GM18519 (cell line): ENCODE measurements at regions not wholly inside any gene's neighbourhood (a gene's known extent, or its start where the extent isn't known, plus 50 kb on each side); places are given as distances from the start of the nearest gene placed in this dataset.

ENCODE experiments used
- ATAC-seq: cut with Tn5 transposase; IDR thresholded peaks from one replicate; pipeline ENCODE4 v1.9.1; 2021; ENCODE audit warnings: mild to moderate bottlenecking, moderate library complexity; ENCODE audit not compliant: unreplicated experiment, low FRiP score

DNA sequence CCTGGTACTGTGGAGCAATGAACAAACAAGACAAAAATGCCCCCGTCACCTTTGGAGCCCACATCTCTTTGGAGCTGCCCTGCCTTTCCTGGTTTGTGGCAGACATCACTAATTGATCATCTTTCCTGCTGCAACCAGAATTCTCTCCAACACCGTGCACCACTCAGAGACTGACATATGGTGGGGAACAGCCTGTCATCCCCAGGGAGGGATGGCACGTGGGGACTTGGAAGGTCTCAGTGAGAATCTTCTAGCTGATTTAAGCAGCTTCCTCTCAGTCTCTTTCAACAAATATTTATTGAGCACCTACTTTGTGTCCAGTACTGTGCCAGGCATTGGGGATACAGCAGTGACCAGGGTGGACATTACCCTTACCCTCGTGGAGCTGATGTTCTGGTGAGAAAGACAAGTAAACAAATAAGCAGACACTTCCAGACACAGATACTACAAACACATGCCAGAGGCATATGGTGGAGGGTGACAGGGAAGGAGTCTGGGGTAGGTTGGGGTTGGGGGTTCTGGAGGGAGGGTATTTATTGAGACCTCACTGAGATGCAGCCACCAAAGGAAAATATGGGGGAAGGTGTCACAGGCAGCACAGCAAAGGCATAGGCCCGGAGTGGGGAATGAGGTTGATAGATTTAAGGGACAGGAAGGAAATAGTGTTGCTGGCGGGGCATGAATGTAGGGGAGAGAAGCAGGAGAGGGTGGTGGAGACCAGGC is 82.3 kb downstream of the CEBPB start:
- no peak for ATAC-seq

DNA sequence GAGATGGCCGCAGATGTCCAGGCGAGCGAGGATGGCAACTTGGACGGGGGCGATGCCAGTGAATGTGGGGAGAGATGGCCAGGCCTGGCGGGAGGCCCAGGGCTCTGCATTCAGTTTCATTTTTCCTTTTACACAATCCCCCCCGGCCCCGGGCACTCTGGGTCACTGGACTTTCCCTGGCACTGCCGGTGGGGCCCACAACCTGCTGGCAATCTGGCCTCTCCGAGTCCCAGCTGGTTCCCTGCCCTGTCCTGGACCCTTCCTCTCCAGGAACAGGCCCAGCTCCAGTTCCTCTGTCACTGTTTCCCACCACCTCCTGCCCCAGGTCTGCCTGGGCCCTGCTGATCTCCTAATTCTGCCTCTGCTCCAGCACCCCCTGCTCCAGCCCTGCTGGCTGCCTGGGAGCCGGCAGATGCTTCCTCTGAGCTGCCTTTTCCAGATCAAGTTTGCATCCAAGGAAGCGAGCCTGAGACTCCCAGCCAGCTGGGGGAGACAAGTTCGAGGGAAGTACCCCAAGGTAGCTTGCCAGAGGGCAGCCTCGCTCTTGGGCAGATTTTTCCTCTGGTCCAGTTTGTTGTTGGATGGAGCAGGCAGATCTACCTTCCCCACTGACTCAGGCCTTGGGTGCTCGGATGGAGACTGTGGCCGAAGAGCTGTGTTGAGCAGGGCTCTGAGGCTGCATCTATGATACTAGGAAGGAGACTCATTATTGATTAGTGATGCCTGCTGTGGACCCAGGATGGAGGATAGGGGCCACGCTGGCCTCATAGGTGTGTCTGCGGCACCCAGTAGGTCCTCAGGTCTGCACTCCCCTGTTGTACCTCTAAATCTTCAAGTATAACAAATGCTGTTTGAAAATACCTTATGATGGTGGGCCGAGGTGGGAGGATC is 83.2 kb downstream of the CEBPB start:
- no peak for ATAC-seq

DNA sequence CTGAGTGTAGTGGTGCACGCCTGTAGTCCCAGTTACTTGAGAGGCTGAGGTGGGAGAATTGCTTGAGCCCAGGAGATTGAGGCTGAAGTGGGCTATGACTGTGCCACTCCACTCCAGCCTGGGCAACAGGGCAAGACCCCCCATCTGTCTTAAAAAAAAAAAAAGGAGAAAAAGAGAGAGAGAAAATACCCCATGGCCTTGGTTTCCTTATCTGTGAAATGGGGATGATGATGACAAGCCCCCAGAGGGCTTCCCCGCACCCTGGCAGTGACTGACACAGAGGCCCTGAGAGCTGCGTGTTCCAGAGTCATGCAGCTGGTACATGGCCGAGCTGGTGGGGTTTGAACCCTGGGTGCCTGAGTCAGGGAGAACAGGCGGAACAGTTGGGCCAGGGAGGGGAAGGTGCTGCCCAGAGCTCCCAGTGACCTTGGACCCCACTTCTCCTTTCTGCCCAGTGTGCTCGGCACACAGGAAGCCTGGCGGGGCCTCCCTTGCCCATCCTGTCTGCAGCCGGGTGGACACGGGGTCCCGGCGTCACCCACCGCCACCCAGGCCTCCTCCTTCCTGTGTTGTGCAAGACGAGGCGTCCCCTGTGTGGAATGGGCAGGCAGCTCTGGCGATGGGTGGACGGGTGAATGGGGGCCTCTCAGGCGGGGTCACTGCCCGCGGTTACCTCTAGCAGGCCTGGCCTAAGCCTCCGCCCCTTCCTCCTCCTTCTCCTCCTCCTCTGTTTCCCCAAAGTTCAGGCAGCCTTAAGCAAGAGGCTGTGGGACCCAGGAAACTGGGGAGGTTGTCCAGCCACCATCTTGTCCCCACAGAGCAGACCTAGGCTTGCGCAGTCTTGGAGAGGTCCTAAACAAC is 84.2 kb downstream of the CEBPB start:
- no peak for ATAC-seq

DNA sequence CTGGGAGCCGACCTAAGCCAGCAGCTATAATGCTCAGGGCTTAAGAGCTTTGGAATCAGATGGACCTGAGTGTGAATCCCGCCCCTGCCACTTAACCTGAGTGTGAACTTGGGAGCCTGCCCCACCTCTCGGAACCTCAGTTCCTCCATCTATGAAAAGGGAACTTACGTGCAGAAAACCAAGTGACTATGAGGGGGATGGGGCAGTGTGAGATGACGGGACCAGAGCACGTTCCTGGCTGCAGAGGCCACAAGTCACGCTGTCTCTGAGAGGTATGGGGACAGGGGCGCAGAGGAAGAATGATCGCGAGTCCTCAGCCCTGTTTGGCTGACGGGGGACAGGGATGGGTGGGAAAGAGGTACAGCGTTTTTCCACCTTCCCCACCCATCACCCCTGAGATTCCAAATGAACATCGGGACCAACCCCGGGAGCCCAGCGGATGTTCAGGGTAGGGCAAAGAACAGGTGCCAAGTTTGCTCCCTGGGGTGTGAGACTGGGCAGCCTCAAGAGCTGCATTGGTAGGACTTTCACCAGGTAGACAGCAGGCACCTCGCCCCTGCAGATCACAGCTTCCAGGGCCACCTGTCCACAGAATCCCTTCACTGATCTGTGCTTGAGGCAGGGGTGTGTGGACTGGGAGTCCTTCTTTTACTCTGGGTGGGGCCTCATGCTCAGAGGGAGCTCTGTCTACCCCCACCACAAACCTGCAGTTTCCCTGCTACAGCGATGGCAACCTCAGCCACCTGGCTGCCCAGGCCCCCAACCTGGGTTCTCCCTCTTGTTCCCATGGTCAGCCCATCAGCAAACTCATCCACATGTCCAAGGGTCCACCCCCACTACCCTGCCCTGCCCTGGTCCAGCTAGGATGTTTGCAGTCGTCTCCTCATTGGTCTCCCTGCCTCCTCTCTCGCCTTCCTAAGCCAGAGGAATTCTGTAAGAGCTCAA is 85.8 kb downstream of the CEBPB start:
- no peak for ATAC-seq

DNA sequence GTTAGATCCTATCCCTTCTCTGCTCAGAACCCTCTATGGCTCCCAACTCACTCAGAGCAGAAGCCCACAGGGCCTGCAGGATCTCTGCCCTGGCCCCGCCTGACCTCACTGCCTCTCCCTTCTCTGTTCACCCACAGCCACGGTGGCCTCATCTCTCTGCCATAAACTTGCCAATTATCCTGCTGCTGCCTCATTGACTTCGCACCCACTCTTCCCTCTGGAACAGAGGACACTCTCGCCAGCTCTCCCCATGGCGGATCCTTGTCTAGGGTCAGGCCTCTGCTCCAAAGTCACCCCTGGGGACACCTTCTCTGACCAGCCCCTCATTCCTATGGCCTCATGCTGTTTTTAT is 86.4 kb downstream of the CEBPB start:
- ATAC-seq: no peak

DNA sequence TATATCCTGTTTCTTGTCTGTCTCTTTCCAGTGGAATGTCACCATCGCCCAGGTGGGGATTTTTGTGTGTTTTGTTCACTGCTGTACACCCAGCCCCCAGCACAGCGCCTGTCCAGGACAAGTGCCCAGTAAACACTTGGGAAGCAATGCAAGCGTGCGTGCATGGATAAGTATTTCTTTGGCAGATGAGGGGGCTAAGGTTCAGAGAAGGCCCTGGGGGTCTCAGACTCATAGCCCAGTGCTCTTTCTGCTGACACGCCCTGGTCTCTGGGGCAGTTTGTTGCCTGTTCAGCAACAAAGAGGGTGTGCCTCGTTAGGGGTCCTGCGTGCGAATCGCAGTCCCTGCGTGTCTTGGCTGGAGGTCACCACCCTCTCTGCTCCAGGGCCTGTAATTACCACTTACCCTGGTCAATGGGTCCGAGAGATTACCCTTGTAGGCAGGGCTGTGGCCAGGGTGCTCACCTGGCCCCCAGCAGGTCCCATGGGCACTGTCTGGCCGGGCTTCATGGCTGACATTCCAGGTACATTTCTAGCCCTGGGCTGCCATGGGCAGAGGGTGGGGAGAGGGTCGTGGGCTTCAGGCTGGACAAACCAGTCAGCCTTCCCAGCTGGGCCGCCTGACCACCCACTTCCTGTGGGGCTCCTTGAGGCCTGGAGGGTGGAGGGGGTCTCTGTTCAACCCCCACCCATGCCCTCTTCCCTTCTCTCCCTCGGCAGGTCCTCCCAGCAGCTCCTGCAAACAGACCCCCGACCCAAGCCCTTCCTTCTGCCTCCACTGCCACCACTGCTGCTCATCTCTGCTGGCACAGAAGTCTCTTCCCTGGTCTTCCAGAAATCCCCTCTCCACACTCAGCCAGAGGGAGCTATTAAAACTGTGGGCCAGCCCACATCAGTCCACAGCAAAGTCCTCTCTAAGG is 87.1 kb downstream of the CEBPB start:
- ATAC-seq: no peak

DNA sequence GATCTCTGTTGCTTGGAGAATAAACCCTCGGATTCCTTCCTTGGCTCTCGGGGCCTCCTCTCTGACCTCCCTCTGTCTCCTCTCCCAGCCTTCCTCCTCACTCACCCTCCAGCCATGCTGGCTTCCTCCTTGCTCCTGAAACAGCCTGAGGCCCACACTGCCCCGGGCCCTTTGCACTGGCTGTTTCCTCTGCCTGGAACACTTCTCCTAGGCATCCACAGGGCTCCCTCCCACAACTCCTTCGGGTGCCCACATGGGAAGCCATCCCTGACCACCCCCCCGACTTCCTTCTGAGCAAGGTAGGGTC is 87.7 kb downstream of the CEBPB start:
- no peak for ATAC-seq

DNA sequence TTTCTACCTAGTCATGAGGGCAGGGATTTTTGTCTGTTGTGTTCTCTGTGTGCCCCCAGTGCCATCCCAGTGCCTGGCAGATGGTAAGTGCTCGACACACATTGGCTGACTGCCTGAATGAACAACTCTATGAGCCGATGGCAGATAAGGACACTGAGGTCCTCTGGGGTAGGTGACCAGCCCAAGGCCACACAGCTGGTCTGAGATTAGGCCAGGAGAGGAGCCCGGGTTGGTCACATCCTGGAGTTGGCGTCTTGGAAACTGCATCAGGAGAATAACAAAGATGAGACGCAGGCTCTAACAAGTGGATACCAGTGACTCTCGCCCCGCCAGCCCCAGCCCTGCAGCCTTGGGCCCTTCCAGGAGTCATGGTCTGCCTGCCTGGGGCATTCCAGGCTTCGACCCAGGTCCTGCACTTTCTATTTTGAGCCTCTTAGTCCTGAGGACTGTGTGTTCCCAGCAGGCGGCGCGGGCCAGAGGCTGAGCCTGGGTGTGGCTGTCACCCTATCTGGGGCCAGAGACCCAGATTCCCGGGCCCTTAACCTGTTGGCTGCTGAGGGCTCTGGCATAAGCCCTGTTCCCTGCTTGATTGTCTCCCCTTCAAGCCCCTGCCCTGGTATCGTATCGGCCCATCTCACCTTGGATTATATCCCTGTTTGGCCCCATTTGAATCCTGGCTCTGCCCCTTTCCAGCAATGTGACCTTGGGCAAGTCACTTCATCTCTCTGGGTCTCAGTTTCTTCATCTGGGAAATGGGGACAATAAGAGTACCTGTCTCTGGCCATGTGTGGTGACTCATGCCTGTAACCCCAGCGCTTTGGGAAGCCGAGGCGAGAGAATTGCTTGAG is 88.3 kb downstream of the CEBPB start:
- ATAC-seq: no peak

DNA sequence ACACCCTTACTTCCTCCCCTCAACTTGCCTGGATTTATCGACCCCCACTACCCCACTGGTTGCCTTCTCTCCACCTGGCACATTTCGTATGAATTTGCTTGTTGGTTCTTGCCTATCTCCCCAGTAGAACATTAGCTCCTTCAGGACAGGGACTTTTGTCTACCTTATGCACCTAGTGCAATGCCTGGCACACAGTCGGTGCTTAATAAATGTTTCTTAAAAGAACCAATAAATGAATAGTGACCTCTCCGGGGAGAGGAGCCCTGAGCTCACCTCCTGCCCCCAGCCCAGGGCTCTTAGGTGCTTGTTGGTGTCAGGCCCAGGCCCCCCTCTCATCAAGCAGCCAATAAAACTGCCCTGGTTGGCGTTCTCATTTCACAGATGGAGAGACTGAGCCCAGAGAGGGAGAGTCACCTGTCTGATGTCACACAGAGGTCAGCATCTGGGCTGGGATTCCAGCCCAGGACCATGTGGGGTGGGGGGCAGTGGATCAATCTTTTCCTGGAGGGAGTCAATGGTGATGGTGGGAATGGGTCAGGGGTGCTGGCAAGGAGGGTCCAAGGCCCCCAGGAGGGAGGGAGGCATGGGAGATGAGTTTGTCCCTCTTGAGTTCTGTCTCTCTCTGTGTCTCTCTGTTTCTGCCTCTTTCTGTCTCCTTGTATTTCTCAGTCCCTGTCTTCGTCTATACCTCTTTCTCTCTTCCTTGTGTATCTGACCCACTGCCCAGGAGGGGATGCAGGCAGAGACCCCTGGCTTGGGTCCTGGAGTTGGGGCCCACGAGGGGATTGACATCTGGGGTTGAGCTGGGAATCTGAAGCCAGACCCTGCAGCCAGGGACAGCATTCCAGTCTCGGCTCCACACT is 89.6 kb downstream of the CEBPB start:
- no peak for ATAC-seq

DNA sequence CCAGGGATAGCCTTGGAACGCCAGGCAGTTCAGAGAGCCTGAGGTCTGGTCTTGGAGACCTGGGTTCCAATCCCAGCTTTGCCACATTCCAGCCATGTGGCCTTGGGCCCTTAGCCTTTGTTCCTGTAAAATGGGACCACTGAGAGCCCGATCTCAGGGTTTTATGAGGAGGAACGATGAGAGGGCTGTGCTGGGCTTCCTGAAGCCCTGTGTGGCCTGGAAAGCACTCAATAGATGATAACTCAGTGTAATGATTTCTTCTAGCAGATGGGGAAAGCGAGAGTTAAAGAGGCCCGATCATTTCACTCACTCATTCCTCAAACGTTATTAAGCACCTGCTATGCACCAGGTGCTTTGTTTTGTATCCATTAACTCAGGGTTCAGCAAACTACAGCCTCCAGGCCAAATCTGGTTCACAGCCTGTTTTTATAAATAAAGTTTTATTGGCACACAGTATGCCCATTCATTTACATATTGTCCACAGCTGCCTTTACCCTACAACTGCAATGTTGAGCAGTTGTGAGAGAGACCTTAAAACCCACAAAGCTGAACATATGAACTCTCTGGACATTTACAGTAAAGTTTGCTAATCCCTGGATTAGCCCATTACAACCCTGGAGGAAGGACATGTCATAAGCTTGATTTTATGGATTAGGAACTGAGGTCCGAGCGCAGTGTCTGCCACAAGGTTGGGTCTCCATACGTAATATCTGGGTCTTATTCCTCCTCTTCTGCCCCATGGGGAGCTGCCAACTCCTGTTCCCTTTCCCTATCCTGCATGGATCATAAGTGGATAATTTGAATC is 90.4 kb downstream of the CEBPB start:
- no peak for ATAC-seq

DNA sequence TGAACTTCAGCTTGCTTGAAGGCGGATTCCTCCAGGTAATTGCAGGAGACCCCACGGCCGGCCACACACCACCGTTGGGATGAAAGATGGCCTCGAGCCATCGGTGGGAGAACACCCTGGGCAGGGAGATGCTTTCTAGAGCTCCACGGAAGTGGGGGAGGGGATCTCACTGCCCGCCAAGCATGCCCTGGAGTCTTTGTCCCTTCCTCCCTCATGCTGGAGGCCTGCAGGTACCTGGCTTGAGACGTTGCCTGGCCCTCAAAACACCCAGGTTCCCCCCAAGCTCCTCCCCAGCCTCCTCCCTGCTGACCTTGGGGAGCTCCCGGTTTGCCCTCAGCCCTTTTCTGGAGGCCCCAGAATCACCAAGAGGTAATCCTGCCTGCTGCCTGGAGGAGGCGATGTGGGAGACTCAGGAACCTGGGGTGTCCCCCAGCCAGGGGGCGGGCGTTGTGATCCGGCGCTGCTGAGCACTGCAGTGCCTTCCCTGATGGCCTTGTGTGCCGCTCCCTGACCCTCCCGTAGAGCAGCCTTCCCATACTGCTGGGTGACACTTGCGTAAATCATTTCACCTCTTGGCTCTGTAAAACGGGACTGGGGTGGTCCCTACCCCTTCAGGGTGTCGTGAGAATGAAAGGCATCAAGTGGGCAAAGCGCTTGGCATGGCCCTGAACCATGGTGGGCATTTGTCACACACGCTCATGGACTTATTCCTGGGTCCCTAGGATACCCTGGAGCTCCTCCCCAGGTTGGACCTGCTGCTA is 91.4 kb downstream of the CEBPB start:
- ATAC-seq: no peak

DNA sequence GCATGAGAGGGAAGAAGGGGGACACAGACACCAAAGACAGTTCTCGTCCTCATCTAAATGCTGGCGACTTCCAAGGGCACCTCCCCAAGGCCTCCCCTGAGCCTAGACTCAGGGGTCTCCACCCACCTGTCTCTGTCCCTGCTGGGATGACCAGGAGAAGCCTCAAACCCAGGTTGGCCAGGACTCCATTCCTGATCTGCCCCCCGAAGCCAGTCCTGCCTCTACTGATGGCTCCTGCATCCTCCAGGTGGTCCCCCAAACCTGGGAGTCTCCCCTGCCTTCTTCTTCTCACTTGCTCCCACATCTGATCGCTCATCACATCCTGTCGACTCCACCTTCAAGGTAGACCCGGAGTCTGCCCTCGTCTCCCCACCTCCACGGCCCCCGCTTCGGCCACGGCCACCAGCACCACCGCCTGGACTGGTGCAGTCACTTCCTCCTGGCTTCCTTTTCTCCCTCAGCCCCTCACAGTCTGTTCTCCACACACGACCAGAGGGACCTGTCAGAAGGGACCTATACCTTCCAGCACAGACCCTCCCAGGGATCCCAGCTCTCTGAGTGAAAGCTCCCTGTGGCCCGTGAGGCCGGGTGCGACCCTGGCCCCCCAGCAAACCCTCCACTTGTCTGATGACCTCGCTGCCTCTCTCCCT is 92.1 kb downstream of the CEBPB start:
- no peak for ATAC-seq

DNA sequence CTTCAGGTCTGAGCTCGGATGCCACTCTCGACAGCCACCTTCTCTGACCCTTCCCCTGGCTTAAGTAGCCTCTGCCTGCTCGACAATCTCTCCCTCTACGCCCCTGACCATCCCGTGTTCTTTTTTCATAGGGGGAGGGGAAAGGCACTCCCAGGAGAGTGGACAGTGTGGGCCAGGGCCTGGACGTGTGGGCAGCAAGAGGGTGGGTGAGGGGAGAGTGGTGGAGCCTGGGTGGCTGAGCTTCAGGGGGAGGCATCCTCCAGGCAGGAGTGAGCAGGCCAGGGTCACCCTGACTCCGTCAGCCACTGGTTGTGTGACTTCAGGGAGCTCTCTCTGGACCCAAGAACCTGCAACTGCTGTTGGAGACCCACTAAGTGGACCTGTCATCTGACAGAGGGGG is 92.7 kb downstream of the CEBPB start:
- ATAC-seq: no peak

DNA sequence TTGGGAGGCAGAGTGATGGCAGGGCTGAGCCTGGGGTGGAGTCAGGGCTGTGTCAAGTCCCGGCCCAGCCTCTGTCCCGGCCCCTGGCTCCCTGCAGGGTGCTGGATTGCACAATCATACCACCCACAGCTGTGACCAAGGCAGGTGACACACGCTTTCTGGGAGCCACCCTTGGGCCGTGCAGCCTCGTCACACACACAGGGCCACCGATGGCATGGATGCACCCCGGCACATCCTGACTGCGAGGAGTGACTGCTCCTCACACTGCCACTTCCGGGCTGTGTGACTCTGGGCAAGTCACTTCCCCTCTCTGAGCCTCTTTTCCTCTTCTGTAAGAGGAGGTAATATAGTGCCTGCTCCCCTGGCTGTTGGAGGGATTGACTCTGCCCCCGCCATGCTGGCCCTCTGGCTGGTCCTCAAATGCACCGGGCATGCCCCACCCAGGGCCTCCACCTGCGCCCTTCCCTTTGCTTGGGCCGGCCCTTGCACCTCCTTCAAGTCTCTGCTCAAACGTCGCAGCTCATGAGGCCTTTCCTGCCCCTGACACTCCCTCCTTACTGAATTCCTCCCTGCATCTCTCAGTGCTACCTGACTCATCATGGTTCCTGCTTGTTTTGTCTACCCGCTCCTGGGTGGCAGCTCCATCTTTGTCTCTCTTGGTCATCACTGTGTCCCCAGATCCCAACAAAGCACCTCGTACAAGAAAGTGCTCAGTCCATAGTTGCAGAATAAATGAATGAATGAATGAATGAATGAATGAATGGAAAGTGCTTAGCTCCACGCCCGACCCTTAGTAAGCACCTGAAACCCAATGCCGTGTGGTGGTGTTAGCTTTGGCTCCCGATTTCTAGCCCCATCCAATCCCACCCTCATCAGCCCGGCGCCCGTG is 93.5 kb downstream of the CEBPB start:
- ATAC-seq: no peak
